Left ventricle myocardium inferior (tissue), 1 donor: ENCODE measurements at regions not wholly inside any gene's neighbourhood (a gene's known extent, or its start where the extent isn't known, plus 50 kb on each side); places are given as distances from the start of the nearest gene placed in this dataset.

ENCODE experiments used
- DNase-seq: peaks from one replicate; pipeline ENCODE4 v3.0.0-alpha.2; 2020
- H3K27ac ChIP-seq: fragments of 200-600 bp; replicated peaks from 2 replicates; pipeline ENCODE4 v1.8.0; 2021
- H3K27me3 ChIP-seq: fragments of 200-600 bp; 2 replicates; pipeline ENCODE4 v1.8.0; 2021; ENCODE audit warnings: low read depth
- H3K36me3 ChIP-seq: fragments of 200-600 bp; 2 replicates; pipeline ENCODE4 v1.8.0; 2021
- H3K4me1 ChIP-seq: fragments of 200-600 bp; 2 replicates; pipeline ENCODE4 v1.8.0; 2021
- H3K4me3 ChIP-seq: fragments of 200-600 bp; 2 replicates; pipeline ENCODE4 v1.8.0; 2021; ENCODE audit warnings: mild to moderate bottlenecking, moderate library complexity
- H3K9me3 ChIP-seq: fragments of 200-600 bp; replicated peaks from 2 replicates; pipeline ENCODE4 v1.8.0; 2021
- intact Hi-C: fragments of 100-400 bp; cut with micrococcal nuclease; formaldehyde crosslinking; loops from one replicate; pipeline ENCODE4 v1.11.0; 2022
- TF ChIP-seq, protein P1 (sequence below): fragments of 200-600 bp; IDR thresholded peaks from 2 replicates; pipeline ENCODE4 v1.8.0; 2021; ENCODE audit warnings: antibody characterized with exemption, mild to moderate bottlenecking, borderline replicate concordance
- donor health status: DM: no; HTN: yes; CAD: no; lungs with severe emphysema.

DNA sequence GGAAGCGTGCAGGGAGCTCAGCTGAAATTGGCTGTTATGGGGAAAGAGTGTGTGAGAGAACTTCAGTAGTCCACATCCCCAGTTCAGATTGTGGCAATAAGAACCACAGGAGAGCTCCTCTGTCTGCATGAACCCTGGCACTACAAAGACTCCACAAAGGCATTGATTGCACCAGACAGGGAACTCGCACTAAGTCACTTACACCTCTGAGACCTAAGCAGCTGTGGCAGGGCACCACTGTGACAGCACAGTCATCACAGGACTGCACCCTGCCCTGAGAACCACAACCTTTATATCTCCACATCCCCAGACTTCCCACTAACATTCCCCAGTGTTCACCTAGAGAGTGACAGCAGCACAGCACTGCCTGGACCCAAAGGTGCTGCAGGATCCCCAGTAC is 226.8 kb downstream of the XPNPEP1 start:
- Histone ChIP-seq H3K27ac (no peak overlapping the region), H3K36me3 (no peaks in the 10 kb centered on the region), H3K27me3 (no peaks in the 10 kb centered on the region), H3K4me3 (no peak overlapping the region), H3K4me1 (no peaks in the 10 kb centered on the region), H3K9me3 (no peaks in the 10 kb centered on the region)
- DNase-seq = no peak
- intact Hi-C loops = no loop called here
- TF ChIP-seq, protein P1, sequence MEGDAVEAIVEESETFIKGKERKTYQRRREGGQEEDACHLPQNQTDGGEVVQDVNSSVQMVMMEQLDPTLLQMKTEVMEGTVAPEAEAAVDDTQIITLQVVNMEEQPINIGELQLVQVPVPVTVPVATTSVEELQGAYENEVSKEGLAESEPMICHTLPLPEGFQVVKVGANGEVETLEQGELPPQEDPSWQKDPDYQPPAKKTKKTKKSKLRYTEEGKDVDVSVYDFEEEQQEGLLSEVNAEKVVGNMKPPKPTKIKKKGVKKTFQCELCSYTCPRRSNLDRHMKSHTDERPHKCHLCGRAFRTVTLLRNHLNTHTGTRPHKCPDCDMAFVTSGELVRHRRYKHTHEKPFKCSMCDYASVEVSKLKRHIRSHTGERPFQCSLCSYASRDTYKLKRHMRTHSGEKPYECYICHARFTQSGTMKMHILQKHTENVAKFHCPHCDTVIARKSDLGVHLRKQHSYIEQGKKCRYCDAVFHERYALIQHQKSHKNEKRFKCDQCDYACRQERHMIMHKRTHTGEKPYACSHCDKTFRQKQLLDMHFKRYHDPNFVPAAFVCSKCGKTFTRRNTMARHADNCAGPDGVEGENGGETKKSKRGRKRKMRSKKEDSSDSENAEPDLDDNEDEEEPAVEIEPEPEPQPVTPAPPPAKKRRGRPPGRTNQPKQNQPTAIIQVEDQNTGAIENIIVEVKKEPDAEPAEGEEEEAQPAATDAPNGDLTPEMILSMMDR = no peak

DNA sequence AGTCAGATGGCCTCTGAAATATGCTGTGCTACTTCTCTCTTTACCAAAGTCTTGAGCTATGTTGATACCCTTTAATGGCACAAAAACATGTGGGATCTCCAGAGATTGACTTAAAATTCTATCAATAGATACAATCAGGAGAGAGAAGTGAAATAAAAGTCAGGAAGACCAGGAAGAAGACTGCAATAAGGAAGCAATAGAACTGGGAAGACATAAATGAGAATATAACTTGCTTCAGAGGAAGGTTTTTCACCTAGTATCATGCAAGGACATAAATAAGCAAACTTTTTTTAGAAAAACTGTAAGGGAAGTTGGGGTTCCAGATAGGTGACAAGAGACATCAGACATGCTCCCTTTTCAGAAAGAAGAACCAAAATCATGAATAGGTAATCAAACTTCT is 227.3 kb downstream of the XPNPEP1 start:
- TF ChIP-seq, protein P1 = no peak
- Histone ChIP-seq H3K27ac (no peak overlapping the region), H3K9me3 (no peaks in the 10 kb centered on the region), H3K27me3 (no peaks in the 10 kb centered on the region), H3K4me3 (no peak overlapping the region), H3K36me3 (no peaks in the 10 kb centered on the region), H3K4me1 (no peaks in the 10 kb centered on the region)
- no peak for DNase-seq
- intact Hi-C loops = no loop called here

DNA sequence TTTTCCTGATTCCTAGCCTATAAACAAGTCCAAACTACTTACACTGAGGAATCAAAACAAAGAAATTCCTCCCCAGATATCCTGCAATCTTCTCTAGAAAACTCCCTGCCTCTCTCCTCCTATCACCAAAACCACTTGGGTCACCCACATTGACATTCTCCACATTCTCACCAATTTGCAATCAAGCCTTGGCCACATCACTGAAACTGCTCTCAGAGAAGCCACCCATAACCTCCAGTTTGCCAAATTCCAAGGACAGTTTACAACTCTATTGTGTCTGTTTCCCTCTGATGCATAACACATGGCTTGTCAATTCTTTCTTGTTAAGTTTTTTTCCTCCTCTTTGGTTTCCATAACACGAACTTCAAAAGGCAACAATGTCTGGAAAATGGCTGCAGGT is 233.5 kb downstream of the XPNPEP1 start:
- no peaks in the 10 kb centered on the region for H3K36me3 ChIP-seq
- H3K27me3 ChIP-seq = no peaks in the 10 kb centered on the region
- TF ChIP-seq, protein P1 = no peak
- intact Hi-C loops = no loop called here
- no peak overlapping the region for H3K27ac ChIP-seq
- H3K9me3 ChIP-seq = peaks cover 25% of the 10 kb centered on the region
- DNase-seq = no peak
- no peak overlapping the region for H3K4me3 ChIP-seq
- H3K4me1 ChIP-seq = no peaks in the 10 kb centered on the region

DNA sequence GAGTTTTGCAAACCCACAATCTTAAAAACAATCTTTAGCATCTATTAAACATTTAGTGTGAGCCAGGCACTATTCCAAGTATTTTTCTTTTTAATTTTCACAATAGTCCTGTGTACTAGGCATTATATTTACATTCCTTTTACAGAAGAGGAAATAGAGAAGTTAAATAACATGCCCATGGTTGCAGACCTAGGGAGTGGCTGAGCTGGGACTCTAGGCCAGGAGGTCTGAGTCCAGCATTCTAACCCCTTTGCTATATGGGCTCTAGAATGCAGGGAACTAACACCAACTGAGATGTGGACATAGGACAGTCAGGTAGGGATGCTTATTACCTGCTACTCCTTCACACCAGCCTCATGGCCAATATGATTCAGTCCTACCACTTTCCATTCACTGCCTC is 243.8 kb downstream of the XPNPEP1 start:
- H3K9me3 ChIP-seq = peaks cover 7% of the 10 kb centered on the region
- no peaks in the 10 kb centered on the region for H3K4me1 ChIP-seq
- H3K27ac ChIP-seq = no peak overlapping the region
- H3K27me3 ChIP-seq = no peaks in the 10 kb centered on the region
- H3K36me3 ChIP-seq = no peaks in the 10 kb centered on the region
- intact Hi-C loops = no loop called here
- no peak overlapping the region for H3K4me3 ChIP-seq
- no peak for DNase-seq
- TF ChIP-seq, protein P1 = no peak

DNA sequence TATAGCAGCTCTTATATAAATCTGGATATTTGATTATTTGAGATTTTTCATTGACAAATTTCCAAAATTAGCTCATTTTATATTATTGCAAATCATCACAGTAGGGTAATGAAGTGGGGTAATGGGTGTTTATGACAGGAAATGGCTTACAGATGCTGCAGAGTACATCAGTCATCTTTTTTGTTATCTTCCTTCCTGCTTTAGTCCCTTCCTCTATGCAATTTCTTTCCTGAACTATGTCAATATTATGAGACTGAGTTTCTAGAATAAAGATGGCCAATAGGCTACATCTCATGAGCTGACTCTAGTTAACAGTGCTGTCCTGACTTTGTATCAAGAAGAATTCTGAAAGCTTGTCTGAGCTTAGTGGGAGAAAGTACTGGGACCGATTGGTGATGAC is 244.5 kb downstream of the XPNPEP1 start:
- intact Hi-C loops = no loop called here
- DNase-seq = no peak

More for the DNA sequence above, 244.5 kb downstream of the XPNPEP1 start:
- no peaks in the 10 kb centered on the region for H3K36me3 ChIP-seq
- H3K27me3 ChIP-seq = no peaks in the 10 kb centered on the region
- peaks cover 7% of the 10 kb centered on the region for H3K9me3 ChIP-seq
- no peaks in the 10 kb centered on the region for H3K4me1 ChIP-seq
- no peak overlapping the region for H3K27ac ChIP-seq
- no peak overlapping the region for H3K4me3 ChIP-seq
- TF ChIP-seq, protein P1 = no peak
